Astrocyte (in vitro differentiated cells and primary cell): ENCODE measurements at regions not wholly inside any gene's neighbourhood (a gene's known extent, or its start where the extent isn't known, plus 50 kb on each side); places are given as distances from the start of the nearest gene placed in this dataset.
A peak's percentile ranks its signal among the peaks of the same experiment; 100 is the strongest.

Source experiments
- DNase-seq: peaks from one replicate; pipeline ENCODE4 v3.0.0-alpha.2; 2010; ENCODE audit warnings: low read depth
- FAIRE-seq: peaks from 2 replicates; lab custom pipeline; 2011; peaks lifted over from hg19 to GRCh38; lab: Jason Lieb, UNC
- H2AFZ ChIP-seq: 2 replicates; pipeline ENCODE4 v1.6.0; 2012; ENCODE audit warnings: low read depth, low read length, inconsistent platforms
- H3K27ac ChIP-seq: 2 replicates; pipeline ENCODE4 v1.5.1; 2011; ENCODE audit warnings: low read depth, low read length, inconsistent platforms
- H3K27me3 ChIP-seq: 2 replicates; pipeline ENCODE4 v1.6.0; 2011; ENCODE audit warnings: low read length, inconsistent platforms; ENCODE audit not compliant: insufficient read depth
- H3K36me3 ChIP-seq: 2 replicates; pipeline ENCODE4 v1.5.1; 2011; ENCODE audit warnings: low read length, inconsistent platforms; ENCODE audit not compliant: insufficient read depth
- H3K4me1 ChIP-seq: 2 replicates; pipeline ENCODE4 v1.5.1; 2011; ENCODE audit warnings: low read length, inconsistent platforms; ENCODE audit not compliant: insufficient read depth
- H3K4me2 ChIP-seq: 2 replicates; pipeline ENCODE4 v1.6.0; 2012; ENCODE audit warnings: low read length, inconsistent platforms
- H3K4me3 ChIP-seq: 2 replicates; pipeline ENCODE4 v1.5.1; 2011; ENCODE audit warnings: low read depth, mild to moderate bottlenecking, low read length, inconsistent platforms; ENCODE audit not compliant: insufficient read depth
- H3K79me2 ChIP-seq: 2 replicates; pipeline ENCODE4 v1.6.0; 2012; ENCODE audit warnings: mild to moderate bottlenecking, low read length, inconsistent platforms; ENCODE audit not compliant: insufficient read depth
- H3K9ac ChIP-seq: 2 replicates; pipeline ENCODE4 v1.6.0; 2012; ENCODE audit warnings: mild to moderate bottlenecking, low read length, inconsistent platforms
- H3K9me3 ChIP-seq: 2 replicates; pipeline ENCODE4 v1.5.1; 2012; ENCODE audit warnings: low read depth, mild to moderate bottlenecking, low read length, inconsistent platforms; ENCODE audit not compliant: insufficient read depth
- H4K20me1 ChIP-seq: 2 replicates; pipeline ENCODE4 v1.6.0; 2012; ENCODE audit warnings: low read length, inconsistent platforms; ENCODE audit not compliant: insufficient read depth
- H3K27ac Mint-ChIP-seq: one replicate; pipeline ENCODE4 v1.8.0; 2021; ENCODE audit warnings: mild to moderate bottlenecking, mixed read lengths; ENCODE audit not compliant: unreplicated experiment
- H3K27me3 Mint-ChIP-seq: one replicate; pipeline ENCODE4 v1.8.0; 2021; ENCODE audit warnings: low read depth, mixed read lengths; ENCODE audit not compliant: unreplicated experiment
- H3K36me3 Mint-ChIP-seq: one replicate; pipeline ENCODE4 v1.8.0; 2021; ENCODE audit warnings: low read depth, mixed read lengths; ENCODE audit not compliant: unreplicated experiment
- H3K4me1 Mint-ChIP-seq: one replicate; pipeline ENCODE4 v1.8.0; 2021; ENCODE audit warnings: low read depth, mixed read lengths; ENCODE audit not compliant: unreplicated experiment
- H3K4me3 Mint-ChIP-seq: one replicate; pipeline ENCODE4 v1.8.0; 2021; ENCODE audit warnings: mild to moderate bottlenecking, moderate library complexity, mixed read lengths; ENCODE audit not compliant: unreplicated experiment
- H3K9me3 Mint-ChIP-seq: one replicate; pipeline ENCODE4 v1.8.0; 2021; ENCODE audit warnings: mild to moderate bottlenecking, mixed read lengths; ENCODE audit not compliant: unreplicated experiment
- CTCF ChIP-seq: IDR thresholded peaks from 2 replicates; pipeline ENCODE4 v1.5.1; 2011; ENCODE audit warnings: low read depth, mild to moderate bottlenecking, inconsistent platforms, low read length, moderate library complexity; ENCODE audit not compliant: insufficient read depth
- EZH2 ChIP-seq: IDR thresholded peaks from 2 replicates; pipeline ENCODE4 v1.6.1; 2012; ENCODE audit warnings: mild to moderate bottlenecking, low read length, inconsistent platforms; ENCODE audit not compliant: insufficient read depth

- no peak overlapping the region for H3K27ac ChIP-seq
- no peaks in the 10 kb centered on the region for H3K9me3 Mint-ChIP-seq
- H3K9me3 ChIP-seq, result no peaks in the 10 kb centered on the region
- H3K79me2 ChIP-seq, result no peaks in the 10 kb centered on the region
- no peaks in the 10 kb centered on the region for H4K20me1 ChIP-seq
- no peak overlapping the region for H3K9ac ChIP-seq
- no peaks in the 10 kb centered on the region for H3K27me3 Mint-ChIP-seq
- DNase-seq (no peak), FAIRE-seq (no peak)
- peak overlapping the region; percentile 12 for H2AFZ ChIP-seq
- no peaks in the 10 kb centered on the region for H3K36me3 ChIP-seq
- H3K4me2 ChIP-seq, result no peak overlapping the region
- no peak overlapping the region for H3K4me3 Mint-ChIP-seq
- H3K4me1 ChIP-seq, result peaks cover 20% of the 10 kb centered on the region
- H3K4me1 Mint-ChIP-seq, result peaks cover 10% of the 10 kb centered on the region
- no peaks in the 10 kb centered on the region for H3K27me3 ChIP-seq
- H3K27ac Mint-ChIP-seq, result no peak overlapping the region
- H3K4me3 ChIP-seq, result no peak overlapping the region
- H3K36me3 Mint-ChIP-seq, result no peaks in the 10 kb centered on the region
- no peak for TF ChIP-seq EZH2
- no peak for TF ChIP-seq CTCF
Observed at GRCh38 chr13:26500618-26501320, 56.7 kb upstream of the WASF3 start.

- no peaks in the 10 kb centered on the region for H3K36me3 Mint-ChIP-seq
- no peak overlapping the region for H3K27ac Mint-ChIP-seq
- Histone ChIP-seq H3K9me3 (no peaks in the 10 kb centered on the region), H3K4me3 (no peak overlapping the region), H4K20me1 (no peaks in the 10 kb centered on the region), H3K79me2 (no peaks in the 10 kb centered on the region), H3K4me2 (no peak overlapping the region), H3K9ac (no peak overlapping the region), H3K27me3 (no peaks in the 10 kb centered on the region), H3K36me3 (no peaks in the 10 kb centered on the region), H3K4me1 (peaks cover 20% of the 10 kb centered on the region), H3K27ac (no peak overlapping the region), H2AFZ (no peak overlapping the region)
- H3K4me1 Mint-ChIP-seq, result peaks cover 10% of the 10 kb centered on the region
- H3K9me3 Mint-ChIP-seq, result peaks cover 3% of the 10 kb centered on the region
- TF ChIP-seq CTCF (no peak), EZH2 (no peak)
- DNase-seq (no peak), FAIRE-seq (no peak)
- H3K27me3 Mint-ChIP-seq, result no peaks in the 10 kb centered on the region
- no peak overlapping the region for H3K4me3 Mint-ChIP-seq
Observed at GRCh38 chr13:26501641-26502040, 55.8 kb upstream of the WASF3 start.

GRCh38 chr13:26502826-26503225 lies 54.7 kb upstream of the WASF3 start:
- H4K20me1 ChIP-seq, result no peaks in the 10 kb centered on the region
- Mint-ChIP-seq H3K4me3 (no peak overlapping the region), H3K4me1 (peaks cover 6% of the 10 kb centered on the region), H3K27ac (no peak overlapping the region), H3K36me3 (no peaks in the 10 kb centered on the region), H3K9me3 (peaks cover 8% of the 10 kb centered on the region), H3K27me3 (peaks cover 2% of the 10 kb centered on the region)
- no peaks in the 10 kb centered on the region for H3K9me3 ChIP-seq
- DNase-seq (peak; percentile 31), FAIRE-seq (peak; percentile 60)
- H3K4me1 ChIP-seq, result peaks cover 14% of the 10 kb centered on the region
- no peak overlapping the region for H2AFZ ChIP-seq
- H3K36me3 ChIP-seq, result no peaks in the 10 kb centered on the region
- no peaks in the 10 kb centered on the region for H3K27me3 ChIP-seq
- TF ChIP-seq CTCF (peak; percentile 8), EZH2 (no peak)
- no peak overlapping the region for H3K9ac ChIP-seq
- no peak overlapping the region for H3K27ac ChIP-seq
- no peak overlapping the region for H3K4me3 ChIP-seq
- H3K79me2 ChIP-seq, result no peaks in the 10 kb centered on the region
- H3K4me2 ChIP-seq, result peak overlapping the region; percentile 37
